OCI-LY7 (cell line): ENCODE measurements at regions not wholly inside any gene's neighbourhood (a gene's known extent, or its start where the extent isn't known, plus 50 kb on each side); places are given as distances from the start of the nearest gene placed in this dataset.

Experiments used
- BruUV-seq: library from RNA; stranded (reverse); fragments of 400-500 nt; replicated peaks from 2 replicates; lab custom pipeline; 2021; lab: Mats Ljungman, UMichigan
- CTCF ChIA-PET: fragments of 300-600 bp; sonication (Branson Sonifier 250); formaldehyde crosslinking; loops from one replicate; lab custom pipeline; 2022; ENCODE audit warnings: antibody characterized with exemption; ENCODE audit not compliant: unreplicated experiment; lab: Charles Lee
- POLR2A ChIA-PET: fragments of 300-600 bp; sonication (Branson Sonifier 250); formaldehyde crosslinking; loops from one replicate; lab custom pipeline; 2022; ENCODE audit warnings: antibody characterized with exemption; lab: Charles Lee
- DNase-seq: peaks from one replicate; pipeline ENCODE4 v3.0.0-alpha.2; 2015; ENCODE audit warnings: low spot score
- H2AFZ ChIP-seq: fragments of 200-600 bp; sonication (generic), shearing (Covaris generic); 2 replicates; pipeline ENCODE4 v1.6.1; 2014; ENCODE audit warnings: mild to moderate bottlenecking, antibody characterized with exemption, low read length, moderate library complexity
- H3K27ac ChIP-seq: fragments of 200-600 bp; sonication (generic); 2 replicates; pipeline ENCODE4 v1.5.1; 2014; ENCODE audit warnings: mixed run types, low read depth, mild to moderate bottlenecking, moderate library complexity, low read length, inconsistent platforms; ENCODE audit not compliant: poor library complexity, severe bottlenecking
- H3K36me3 ChIP-seq: fragments of 200-600 bp; sonication (generic); 2 replicates; pipeline ENCODE4 v1.6.1; 2014; ENCODE audit warnings: mild to moderate bottlenecking, antibody characterized with exemption, low read length, moderate library complexity, mixed read lengths; ENCODE audit not compliant: insufficient read depth
- H3K4me1 ChIP-seq: fragments of 200-600 bp; sonication (generic); 2 replicates; pipeline ENCODE4 v1.5.1; 2014; ENCODE audit warnings: mild to moderate bottlenecking, low read length; ENCODE audit not compliant: insufficient read depth, poor library complexity, severe bottlenecking
- H3K4me2 ChIP-seq: fragments of 200-600 bp; sonication (generic); 2 replicates; pipeline ENCODE4 v1.6.1; 2014; ENCODE audit warnings: mild to moderate bottlenecking, low read length
- H3K4me3 ChIP-seq: fragments of 200-600 bp; sonication (generic); 2 replicates; pipeline ENCODE4 v1.5.1; 2014; ENCODE audit warnings: mild to moderate bottlenecking, low read depth, low read length; ENCODE audit not compliant: poor library complexity, severe bottlenecking
- H3K79me2 ChIP-seq: fragments of 200-600 bp; sonication (generic); 2 replicates; pipeline ENCODE4 v1.6.1; 2016; ENCODE audit warnings: low read depth, mild to moderate bottlenecking, low read length, moderate library complexity, mixed read lengths; ENCODE audit not compliant: insufficient read depth
- H3K9me2 ChIP-seq: fragments of 200-600 bp; sonication (generic); 2 replicates; pipeline ENCODE4 v1.6.1; 2016; ENCODE audit warnings: mild to moderate bottlenecking, low read length, mixed read lengths; ENCODE audit not compliant: insufficient read depth
- H3K9me3 ChIP-seq: fragments of 200-600 bp; sonication (generic); 2 replicates; pipeline ENCODE4 v1.6.1; 2014; ENCODE audit warnings: mild to moderate bottlenecking, mixed run types, low read length, mixed read lengths
- H4K20me1 ChIP-seq: fragments of 200-600 bp; sonication (generic); 2 replicates; pipeline ENCODE4 v1.6.1; 2014; ENCODE audit warnings: mild to moderate bottlenecking, antibody characterized with exemption, low read length, moderate library complexity, mixed read lengths; ENCODE audit not compliant: insufficient read depth
- CTCF ChIP-seq: fragments of 200-600 bp; sonication (generic); conservative IDR thresholded peaks from 2 replicates; pipeline ENCODE4 v1.5.1; 2014; ENCODE audit warnings: mild to moderate bottlenecking, antibody characterized with exemption, low read length, moderate library complexity, mixed read lengths
- EZH2phosphoT487 ChIP-seq: fragments of 200-600 bp; sonication (generic); IDR thresholded peaks from 2 replicates; pipeline ENCODE4 v1.6.1; 2018; ENCODE audit warnings: low read depth, borderline replicate concordance, mild to moderate bottlenecking, mixed run types, antibody characterized with exemption, low read length, moderate library complexity, mixed read lengths
- intact Hi-C: fragments of 100-400 bp; cut with micrococcal nuclease; formaldehyde crosslinking; loops from one replicate; pipeline ENCODE4 v1.10.0; 2022; ENCODE audit not compliant: unreplicated experiment

DNA sequence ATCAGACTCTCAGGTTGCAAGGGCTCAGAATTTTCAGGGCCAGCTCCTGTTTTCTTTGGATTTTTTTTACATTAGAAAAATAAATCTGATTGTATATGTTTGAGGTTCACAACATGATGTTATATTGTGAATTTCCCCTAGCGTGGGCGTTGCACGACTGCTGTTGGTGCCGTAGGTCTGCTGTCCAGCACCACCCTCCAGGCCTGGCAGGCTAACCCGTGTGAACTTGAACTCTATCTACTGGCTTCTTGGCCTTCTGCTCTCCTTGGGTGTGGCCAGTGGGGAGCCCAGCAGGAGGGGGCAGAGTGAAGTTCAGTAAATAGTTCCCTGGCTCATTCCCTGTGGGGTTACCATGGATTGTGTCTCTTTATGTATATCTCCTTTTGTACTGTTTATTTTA, 80.5 kb upstream of the RORA start:
- TF ChIP-seq CTCF (no peak), EZH2phosphoT487 (no peak)
- no peak for DNase-seq

DNA sequence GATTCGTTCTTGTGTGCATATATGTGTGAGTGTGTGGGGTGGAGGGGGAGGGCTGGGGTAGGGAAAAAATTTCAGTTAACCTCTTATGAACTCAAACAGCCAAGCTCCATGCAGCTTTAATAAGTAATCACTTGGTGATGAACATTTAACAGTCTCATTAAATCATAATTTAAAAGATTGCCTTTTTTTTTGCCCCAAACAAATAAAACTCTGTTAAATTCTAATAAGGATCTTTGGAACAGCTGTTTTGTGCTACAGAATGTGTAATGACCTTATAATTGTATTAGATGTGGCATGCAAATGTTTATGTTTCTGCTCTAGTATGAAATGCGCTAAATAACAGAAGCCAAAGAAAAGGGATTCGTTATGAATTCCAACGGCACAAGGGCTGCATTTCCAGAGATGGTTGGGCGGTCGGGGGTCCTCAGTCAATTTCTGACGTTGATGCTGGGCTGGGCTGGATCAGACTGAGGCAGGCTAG, 80.0 kb upstream of the RORA start:
- Histone ChIP-seq H3K36me3 (no peaks in the 10 kb centered on the region), H3K9me3 (no peaks in the 10 kb centered on the region), H3K9me2 (no peaks in the 10 kb centered on the region), H3K4me1 (no peaks in the 10 kb centered on the region), H3K79me2 (no peaks in the 10 kb centered on the region), H3K4me2 (no peak overlapping the region), H3K27ac (no peak overlapping the region), H4K20me1 (no peaks in the 10 kb centered on the region), H2AFZ (no peak overlapping the region), H3K4me3 (no peak overlapping the region)
- intact Hi-C loops, result no loop called here
- CTCF ChIA-PET, result no interaction called here
- TF ChIP-seq EZH2phosphoT487 (no peak), CTCF (no peak)
- POLR2A ChIA-PET, result no interaction called here
- no TSS peak for BruUV-seq
- DNase-seq, result no peak

More for the DNA sequence above, 80.5 kb upstream of the RORA start:
- Histone ChIP-seq H3K9me3 (no peaks in the 10 kb centered on the region), H3K4me1 (no peaks in the 10 kb centered on the region), H3K79me2 (no peaks in the 10 kb centered on the region), H3K36me3 (no peaks in the 10 kb centered on the region), H4K20me1 (no peaks in the 10 kb centered on the region), H3K9me2 (no peaks in the 10 kb centered on the region), H3K4me3 (no peak overlapping the region), H3K27ac (no peak overlapping the region), H3K4me2 (no peak overlapping the region), H2AFZ (no peak overlapping the region)
- ChIA-PET CTCF (no interaction called here), POLR2A (no interaction called here)
- BruUV-seq, result no TSS peak
- intact Hi-C loops, result no loop called here

DNA sequence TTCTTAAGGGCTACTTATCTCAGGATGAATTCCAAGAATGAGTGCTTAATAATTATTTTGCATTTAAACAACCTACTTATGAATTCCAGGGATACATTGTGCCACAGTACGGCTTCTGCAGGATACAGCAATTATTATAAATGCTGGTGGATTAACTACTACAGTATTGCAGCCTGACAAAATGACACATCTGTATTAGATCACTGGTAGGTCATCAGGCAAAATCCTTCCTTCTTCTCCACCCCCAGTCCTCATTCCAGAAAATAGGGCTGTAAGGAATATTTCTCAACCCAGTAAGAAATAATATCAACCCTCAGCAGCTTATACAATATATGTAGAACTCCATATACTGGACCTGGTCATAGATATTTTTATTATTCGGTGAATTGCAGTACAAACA, 79.3 kb upstream of the RORA start:
- POLR2A ChIA-PET, result no interaction called here

More for the DNA sequence above, 79.3 kb upstream of the RORA start:
- BruUV-seq, result no TSS peak
- Histone ChIP-seq H2AFZ (no peak overlapping the region), H3K9me2 (no peaks in the 10 kb centered on the region), H4K20me1 (no peaks in the 10 kb centered on the region), H3K4me2 (no peak overlapping the region), H3K27ac (no peak overlapping the region), H3K79me2 (no peaks in the 10 kb centered on the region), H3K4me1 (no peaks in the 10 kb centered on the region), H3K9me3 (no peaks in the 10 kb centered on the region), H3K36me3 (no peaks in the 10 kb centered on the region), H3K4me3 (no peak overlapping the region)
- intact Hi-C loops, result no loop called here
- CTCF ChIA-PET, result no interaction called here
- DNase-seq, result no peak
- TF ChIP-seq EZH2phosphoT487 (no peak), CTCF (no peak)
